PFSK-1 (cell line): ENCODE measurements at regions not wholly inside any gene's neighbourhood (a gene's known extent, or its start where the extent isn't known, plus 50 kb on each side); places are given as distances from the start of the nearest gene placed in this dataset.

Source experiments
- FOXP2 ChIP-seq: optimal IDR thresholded peaks from 2 replicates; pipeline ENCODE3; 2011; ENCODE audit warnings: borderline replicate concordance, control low read depth, inconsistent platforms; ENCODE audit not compliant: insufficient read depth; ENCODE audit errors: extremely low read length, extremely low read depth
- POLR2AphosphoS5 ChIP-seq: IDR thresholded peaks from 2 replicates; pipeline ENCODE4 v1.6.1; 2012; ENCODE audit warnings: low read depth, mild to moderate bottlenecking, control low read depth, low read length, moderate library complexity
- REST ChIP-seq, 2 experiments: IDR thresholded peaks; 2 replicates each; pipeline versions ENCODE4 v1.6.1 to v1.8.0; 2011 to 2012; ENCODE audit warnings: low read depth in 2 of 2, low read length in 2 of 2, control low read depth in 1 of 2, inconsistent platforms in 1 of 2, mild to moderate bottlenecking in 1 of 2, moderate library complexity in 1 of 2; ENCODE audit not compliant: insufficient read depth in 1 of 2
- SIN3A ChIP-seq: IDR thresholded peaks from 2 replicates; pipeline ENCODE4 v1.6.1; 2012; ENCODE audit warnings: mild to moderate bottlenecking, low read length, moderate library complexity, borderline replicate concordance; ENCODE audit not compliant: insufficient read depth
- TAF1 ChIP-seq: IDR thresholded peaks from 2 replicates; pipeline ENCODE4 v1.6.1; 2012; ENCODE audit warnings: low read length, control low read depth, borderline replicate concordance; ENCODE audit not compliant: insufficient read depth

- no peak for TF ChIP-seq TAF1
- TF ChIP-seq FOXP2: no peak
- no peak for TF ChIP-seq SIN3A
- TF ChIP-seq POLR2AphosphoS5: no peak
- TF ChIP-seq REST (IDR thresholded peaks at IDR 0.05; ENCODE audit: insufficient read depth in 1 of 2, low read depth in 2 of 2, low read length in 2 of 2): no peak
Observed at GRCh38 chr22:22785316-22786065, 102.1 kb upstream of the IGLL5 start.

DNA sequence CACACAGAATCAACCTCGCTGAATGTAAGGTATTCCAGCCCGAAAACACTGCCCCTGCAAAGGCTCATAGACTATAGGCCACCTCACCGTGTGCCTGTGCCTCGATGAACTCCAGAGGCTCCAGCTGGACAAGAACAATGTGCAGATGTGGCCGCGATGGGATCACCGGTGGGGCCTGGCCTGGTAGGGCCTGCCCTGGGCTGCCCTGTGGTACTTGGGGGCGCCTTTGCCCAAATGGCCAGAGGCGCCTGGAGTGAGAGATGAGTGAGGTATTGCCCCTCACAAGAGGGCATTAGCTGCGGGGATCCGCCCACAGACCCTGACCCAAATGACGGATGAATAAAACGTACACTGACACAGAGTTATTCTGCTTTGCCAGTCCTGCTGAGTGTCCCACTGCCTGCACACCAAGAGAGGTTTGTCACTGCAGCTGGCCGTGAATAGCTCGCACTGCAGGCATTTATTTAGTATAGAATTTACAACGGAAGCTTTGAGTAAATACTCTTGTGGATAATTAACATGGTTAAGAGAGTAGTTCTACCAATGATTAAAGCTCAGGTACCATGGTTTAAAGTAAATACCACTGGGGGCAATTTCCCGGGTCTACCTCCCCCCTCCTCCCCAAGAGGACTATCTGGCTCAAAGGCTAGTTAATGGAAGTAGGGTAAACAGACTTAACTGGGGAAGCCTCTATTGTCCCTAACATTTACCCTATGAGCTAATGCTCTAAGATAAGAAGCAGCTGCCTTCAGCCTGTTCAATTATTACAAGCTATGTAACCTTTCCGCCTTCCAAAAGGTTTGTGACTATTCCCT lies 101.1 kb upstream of the IGLL5 start:
- TF ChIP-seq POLR2AphosphoS5 (no peak), TAF1 (no peak), FOXP2 (no peak), REST (IDR thresholded peaks at IDR 0.05; ENCODE audit: insufficient read depth in 1 of 2, low read depth in 2 of 2, low read length in 2 of 2) (no peak), SIN3A (no peak)

DNA sequence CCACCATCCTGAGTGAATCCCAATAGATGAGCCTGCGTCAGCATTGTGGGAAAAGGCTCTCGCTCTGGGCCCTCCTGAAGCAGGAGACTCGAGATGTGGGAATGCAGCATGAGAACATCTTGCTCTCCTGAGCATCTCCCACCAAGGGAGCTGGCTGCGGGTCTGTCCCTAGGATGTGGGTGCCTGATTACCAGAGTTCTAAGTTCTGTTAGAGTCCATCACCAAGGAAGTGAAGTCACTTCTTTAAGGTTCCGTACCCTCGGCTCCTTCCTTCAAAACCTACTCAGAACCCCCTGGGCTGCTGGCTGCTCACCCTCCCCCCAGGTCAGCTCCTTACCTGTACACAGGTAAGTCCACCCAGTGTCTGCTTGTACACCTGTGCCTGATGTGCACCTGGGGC lies 100.5 kb upstream of the IGLL5 start:
- no peak for TF ChIP-seq REST (IDR thresholded peaks at IDR 0.05; ENCODE audit: insufficient read depth in 1 of 2, low read depth in 2 of 2, low read length in 2 of 2)
- no peak for TF ChIP-seq TAF1
- TF ChIP-seq SIN3A: no peak
- TF ChIP-seq FOXP2: no peak
- TF ChIP-seq POLR2AphosphoS5: no peak

- TF ChIP-seq SIN3A (no peak), FOXP2 (no peak), TAF1 (no peak), POLR2AphosphoS5 (no peak), REST (IDR thresholded peaks at IDR 0.05; ENCODE audit: insufficient read depth in 1 of 2, low read depth in 2 of 2, low read length in 2 of 2) (no peak)
Observed at GRCh38 chr22:22787786-22788459, 99.7 kb upstream of the IGLL5 start.
